OCI-LY3 (cell line): ENCODE measurements at regions not wholly inside any gene's neighbourhood (a gene's known extent, or its start where the extent isn't known, plus 50 kb on each side); places are given as distances from the start of the nearest gene placed in this dataset.

Source experiments
- CTCF ChIP-seq: fragments of 200-600, 300-600 bp; sonication (generic); IDR thresholded peaks from 2 replicates; pipeline ENCODE4 v1.5.1; 2014; ENCODE audit warnings: antibody characterized with exemption, low read length, low read depth
- EZH2phosphoT487 ChIP-seq: fragments of 200-600 bp; shearing (Covaris generic); IDR thresholded peaks from 2 replicates; pipeline ENCODE4 v1.6.1; 2018; ENCODE audit warnings: antibody characterized with exemption, mixed run types, low read depth

DNA sequence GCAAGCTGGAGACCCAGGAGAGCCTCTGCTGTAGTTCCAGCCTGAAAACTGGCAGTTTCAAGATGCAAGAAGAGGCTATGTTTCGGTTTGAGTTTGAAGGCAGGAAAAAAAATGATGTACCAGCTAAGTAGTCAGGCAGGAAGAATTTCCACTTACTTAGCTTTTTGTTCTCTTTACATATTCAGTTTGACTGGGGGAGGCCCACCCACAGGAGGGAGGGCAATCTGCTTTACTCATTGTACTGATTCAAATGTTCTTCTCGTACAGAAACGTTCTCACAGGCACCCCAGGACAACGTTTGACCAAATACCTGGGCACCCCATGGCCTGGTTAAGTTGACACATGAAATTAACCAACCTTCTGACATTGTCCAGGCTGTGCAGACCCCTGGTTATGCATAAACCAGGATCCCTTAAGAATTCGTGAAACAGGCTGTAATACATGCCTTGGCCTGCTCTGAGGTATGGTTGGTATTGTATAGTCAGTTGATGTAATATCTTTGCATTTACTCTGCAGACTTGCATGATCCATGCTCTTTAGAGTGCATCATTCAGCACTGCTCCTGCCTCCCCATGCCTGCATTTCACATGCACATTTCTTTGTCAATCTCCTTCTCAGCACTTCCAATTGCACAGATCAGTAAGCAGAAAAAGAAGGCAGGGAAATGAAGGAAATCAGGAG, 687.1 kb downstream of the TAF11L14 start:
- TF ChIP-seq CTCF (no peak), EZH2phosphoT487 (no peak)
